HG02885 (cell line): ENCODE measurements at regions not wholly inside any gene's neighbourhood (a gene's known extent, or its start where the extent isn't known, plus 50 kb on each side); places are given as distances from the start of the nearest gene placed in this dataset.

Experiments
- ATAC-seq: cut with Tn5 transposase; IDR thresholded peaks from one replicate; pipeline ENCODE4 v1.9.1; 2021; ENCODE audit warnings: mild to moderate bottlenecking; ENCODE audit not compliant: unreplicated experiment, poor library complexity

GRCh38 chr10:32174349-32174893, 118.2 kb upstream of the KIF5B start:
- no peak for ATAC-seq

- no peak for ATAC-seq
Observed at GRCh38 chr10:32171204-32171603, 115.0 kb upstream of the KIF5B start.

- ATAC-seq, result no peak
Observed at GRCh38 chr10:32169556-32169955, 113.3 kb upstream of the KIF5B start.

GRCh38 chr10:32167450-32167849, 111.2 kb upstream of the KIF5B start:
- peak; percentile 75 for ATAC-seq

GRCh38 chr10:32166365-32166764, 110.1 kb upstream of the KIF5B start:
- ATAC-seq, result no peak

GRCh38 chr10:32163762-32164148, 107.5 kb upstream of the KIF5B start:
- ATAC-seq, result no peak

GRCh38 chr10:32163071-32163761, 107.0 kb upstream of the KIF5B start:
- ATAC-seq, result no peak

- no peak for ATAC-seq
Observed at GRCh38 chr10:32161586-32161985, 105.4 kb upstream of the KIF5B start.

GRCh38 chr10:32160864-32161263, 104.6 kb upstream of the KIF5B start:
- no peak for ATAC-seq

GRCh38 chr10:32159264-32159663, 103.0 kb upstream of the KIF5B start:
- no peak for ATAC-seq

- ATAC-seq, result no peak
Observed at GRCh38 chr10:32156031-32156495, 99.8 kb upstream of the KIF5B start.

- ATAC-seq, result no peak
Observed at GRCh38 chr10:32155075-32155516, 98.9 kb upstream of the KIF5B start.

- no peak for ATAC-seq
Observed at GRCh38 chr10:32153931-32154330, 97.7 kb upstream of the KIF5B start.

GRCh38 chr10:32153252-32153651, 97.0 kb upstream of the KIF5B start:
- ATAC-seq, result no peak

- ATAC-seq, result no peak
Observed at GRCh38 chr10:32151871-32152270, 95.6 kb upstream of the KIF5B start.

GRCh38 chr10:32150532-32151101, 94.4 kb upstream of the KIF5B start:
- no peak for ATAC-seq

GRCh38 chr10:32149252-32149955, 93.2 kb upstream of the KIF5B start:
- ATAC-seq, result peak; percentile 99

GRCh38 chr10:32148864-32149251, 92.6 kb upstream of the KIF5B start:
- peak; percentile 30 for ATAC-seq

- no peak for ATAC-seq
Observed at GRCh38 chr10:32147730-32148129, 91.5 kb upstream of the KIF5B start.

- ATAC-seq, result no peak
Observed at GRCh38 chr10:32146166-32146565, 89.9 kb upstream of the KIF5B start.
